Calu3 (cell line): ENCODE measurements at regions not wholly inside any gene's neighbourhood (a gene's known extent, or its start where the extent isn't known, plus 50 kb on each side); places are given as distances from the start of the nearest gene placed in this dataset.

Experiments used
- BruUV-seq: library from RNA; stranded (reverse); fragments of 400-500 nt; replicated peaks from 2 replicates; lab custom pipeline; 2021; lab: Mats Ljungman, UMichigan
- CTCF ChIA-PET: fragments of 300-600 bp; sonication (Branson Sonifier 250); formaldehyde crosslinking; loops from one replicate; lab custom pipeline; 2022; ENCODE audit warnings: antibody characterized with exemption; lab: Charles Lee
- DNase-seq: peaks from one replicate; pipeline ENCODE4 v3.0.0; 2022
- H3K27ac Mint-ChIP-seq: one replicate; pipeline ENCODE4 v1.8.0; 2022; ENCODE audit warnings: mixed read lengths; ENCODE audit not compliant: unreplicated experiment
- H3K27me3 Mint-ChIP-seq: one replicate; pipeline ENCODE4 v1.8.0; 2022; ENCODE audit warnings: mixed read lengths; ENCODE audit not compliant: unreplicated experiment
- H3K36me3 Mint-ChIP-seq: one replicate; pipeline ENCODE4 v1.8.0; 2022; ENCODE audit warnings: mild to moderate bottlenecking, moderate library complexity, mixed read lengths; ENCODE audit not compliant: insufficient read depth, unreplicated experiment
- H3K4me1 Mint-ChIP-seq: one replicate; pipeline ENCODE4 v1.8.0; 2022; ENCODE audit warnings: mild to moderate bottlenecking, low read depth, mixed read lengths; ENCODE audit not compliant: unreplicated experiment
- H3K4me3 Mint-ChIP-seq: one replicate; pipeline ENCODE4 v1.8.0; 2022; ENCODE audit warnings: mild to moderate bottlenecking, low read depth, moderate library complexity, mixed read lengths; ENCODE audit not compliant: unreplicated experiment
- H3K9me3 Mint-ChIP-seq: one replicate; pipeline ENCODE4 v1.8.0; 2022; ENCODE audit warnings: low read depth, mixed read lengths; ENCODE audit not compliant: unreplicated experiment
- CTCF ChIP-seq: fragments of 200-600 bp; IDR thresholded peaks from one replicate; pipeline ENCODE4 v1.8.0; 2022; ENCODE audit warnings: antibody characterized with exemption; ENCODE audit not compliant: unreplicated experiment
- intact Hi-C: fragments of 100-400 bp; cut with micrococcal nuclease; formaldehyde crosslinking; loops from one replicate; pipeline ENCODE4 v1.10.0; 2022; ENCODE audit not compliant: unreplicated experiment

- no peak for TF ChIP-seq CTCF
- Mint-ChIP-seq H3K4me3 (no peak overlapping the region), H3K36me3 (no peaks in the 10 kb centered on the region), H3K4me1 (no peaks in the 10 kb centered on the region), H3K27ac (no peak overlapping the region), H3K9me3 (no peaks in the 10 kb centered on the region), H3K27me3 (peaks cover 32% of the 10 kb centered on the region)
- intact Hi-C loops = no loop called here
- no peak for DNase-seq
- BruUV-seq = no TSS peak
- CTCF ChIA-PET = interaction anchor here (0.8 kb wide), 1 partner anchor 10 kb away, joined by 3 read pairs; no protein-coding TSS in a partner anchor
Observed at GRCh38 chr11:10632483-10632882, 61.1 kb downstream of the IRAG1 start.

GRCh38 chr11:10631761-10632160, 61.8 kb downstream of the IRAG1 start:
- DNase-seq = no peak
- no peak for TF ChIP-seq CTCF
- H3K27me3 Mint-ChIP-seq = peaks cover 25% of the 10 kb centered on the region
- H3K4me1 Mint-ChIP-seq = no peaks in the 10 kb centered on the region
- no peak overlapping the region for H3K4me3 Mint-ChIP-seq
- CTCF ChIA-PET = interaction anchor here (0.8 kb wide), 1 partner anchor 9 kb away, joined by 3 read pairs; no protein-coding TSS in a partner anchor
- no peaks in the 10 kb centered on the region for H3K36me3 Mint-ChIP-seq
- no peak overlapping the region for H3K27ac Mint-ChIP-seq
- intact Hi-C loops = no loop called here
- H3K9me3 Mint-ChIP-seq = no peaks in the 10 kb centered on the region
- no TSS peak for BruUV-seq

- no peak for TF ChIP-seq CTCF
- H3K27me3 Mint-ChIP-seq = peaks cover 18% of the 10 kb centered on the region
- no TSS peak for BruUV-seq
- no peaks in the 10 kb centered on the region for H3K9me3 Mint-ChIP-seq
- H3K36me3 Mint-ChIP-seq = no peaks in the 10 kb centered on the region
- H3K4me1 Mint-ChIP-seq = no peaks in the 10 kb centered on the region
- H3K27ac Mint-ChIP-seq = no peak overlapping the region
- no peak for DNase-seq
- H3K4me3 Mint-ChIP-seq = no peak overlapping the region
- intact Hi-C loops = no loop called here
- CTCF ChIA-PET = no interaction called here
Observed at GRCh38 chr11:10629411-10630002, 61.0 kb upstream of the LYVE1 start.

GRCh38 chr11:10628508-10629236, 60.2 kb upstream of the LYVE1 start:
- intact Hi-C loops = no loop called here
- CTCF ChIA-PET = no interaction called here
- no peak overlapping the region for H3K27ac Mint-ChIP-seq
- no TSS peak for BruUV-seq
- TF ChIP-seq CTCF = no peak
- DNase-seq = no peak
- H3K36me3 Mint-ChIP-seq = no peaks in the 10 kb centered on the region
- peaks cover 18% of the 10 kb centered on the region for H3K27me3 Mint-ChIP-seq
- H3K4me3 Mint-ChIP-seq = no peak overlapping the region
- no peaks in the 10 kb centered on the region for H3K4me1 Mint-ChIP-seq
- no peaks in the 10 kb centered on the region for H3K9me3 Mint-ChIP-seq
